ENCODE measurements at regions not wholly inside any gene's neighbourhood (a gene's known extent, or its start where the extent isn't known, plus 50 kb on each side); places are given as distances from the start of the nearest gene placed in this dataset.

- Histone ChIP-seq H3K4ac (replicated peaks; ENCODE audit: insufficient read length, low read depth, low read length) (no peak overlapping the region), H3K23ac (ENCODE audit: insufficient read length) (no peak overlapping the region), H2BK15ac (ENCODE audit: low read length) (no peak overlapping the region), H3K27me3 (replicated peaks in 1 of 4; ENCODE audit: control insufficient read depth in 3 of 4, extremely low read depth in 1 of 4, insufficient read depth in 3 of 4, low read length in 3 of 4) (no peaks in the 10 kb centered on the region), H3K4me1 (replicated peaks in 1 of 4; ENCODE audit: control insufficient read depth in 3 of 4, insufficient read depth in 4 of 4, low read length in 3 of 4) (no peaks in the 10 kb centered on the region), H2AK5ac (ENCODE audit: low read depth, low read length) (no peak overlapping the region), H4K91ac (replicated peaks; ENCODE audit: insufficient read length, low read length) (no peak overlapping the region), H3K79me1 (ENCODE audit: low read depth, low read length) (no peaks in the 10 kb centered on the region), H3K9me3 (ENCODE audit: insufficient read depth in 2 of 2, low read depth in 1 of 2, low read length in 1 of 2) (no peaks in the 10 kb centered on the region), H3K4me3 (ENCODE audit: extremely low read depth in 1 of 4, insufficient read depth in 2 of 4, low read depth in 3 of 4, low read length in 4 of 4) (no peak overlapping the region), H4K20me1 (replicated peaks in 1 of 2; ENCODE audit: control insufficient read depth in 1 of 2, insufficient read depth in 2 of 2, low read length in 2 of 2) (no peaks in the 10 kb centered on the region), H3K23me2 (ENCODE audit: low read depth, low read length) (no peaks in the 10 kb centered on the region), H3K56ac (replicated peaks; ENCODE audit: insufficient read length, low read depth, low read length) (no peak overlapping the region), H3K9ac (replicated peaks in 1 of 4; ENCODE audit: extremely low read depth in 1 of 4, low read depth in 3 of 4, low read length in 3 of 4) (no peak overlapping the region), H4K5ac (ENCODE audit: insufficient read length, low read depth, low read length) (no peak overlapping the region), H3K27ac (ENCODE audit: low read depth, low read length) (no peak overlapping the region), H3K79me2 (ENCODE audit: control insufficient read depth in 1 of 2, insufficient read depth in 2 of 2, low read length in 2 of 2) (no peaks in the 10 kb centered on the region), H3K14ac (ENCODE audit: insufficient read length) (no peak overlapping the region), H2BK5ac (ENCODE audit: low read depth, low read length) (no peak overlapping the region), H3K4me2 (ENCODE audit: insufficient read depth in 1 of 2, low read depth in 2 of 2, low read length in 2 of 2) (no peak overlapping the region), H2BK20ac (ENCODE audit: low read length) (no peak overlapping the region), H3K36me3 (ENCODE audit: control insufficient read depth in 2 of 4, insufficient read depth in 4 of 4, low read length in 3 of 4) (no peaks in the 10 kb centered on the region; a peak in 1 of 8 replicates), H2BK12ac (ENCODE audit: low read depth, low read length) (no peak overlapping the region), H3K18ac (ENCODE audit: extremely low read depth, low read length) (no peak overlapping the region), H2BK120ac (replicated peaks; ENCODE audit: low read depth, low read length) (no peak overlapping the region), H2AFZ (ENCODE audit: low read length) (no peak overlapping the region), H4K8ac (ENCODE audit: extremely low read depth, insufficient read depth, low read length) (no peak overlapping the region)
- TF ChIP-seq BCL11A (IDR thresholded peaks at IDR 0.05; ENCODE audit: low read depth in 2 of 2, low read length in 2 of 2) (no peak), CTBP2 (IDR thresholded peaks at IDR 0.05; ENCODE audit: borderline replicate concordance, insufficient read depth, insufficient read length, low read length) (no peak), RBBP5 (IDR thresholded peaks at IDR 0.05; ENCODE audit: borderline replicate concordance, low read depth, low read length) (no peak)
- WGBS, 2 experiments (ENCODE audit: extremely low coverage in 1 of 2, insufficient coverage in 1 of 2, insufficient read length in 1 of 2, insufficient replicate concordance in 2 of 2, low coverage in 1 of 2, low lambda C conversion rate in 2 of 2, missing lambda C conversion rate in 1 of 2), result 90% methylated on average over 3 of the region's 3 CpGs; no CpG with 5 or more reads in 1 of the 2 experiments
- ChIA-PET POLR2A (ENCODE audit: partially characterized antibody) (no interaction called here), CTCF (ENCODE audit: partially characterized antibody) (no interaction called here)
- FAIRE-seq (no peak), DNase-seq (ENCODE audit: low read depth in 1 of 2, low spot score in 2 of 2) (no peak)
These were observed 232.7 kb upstream of the NR3C2 start for GRCh38 chr4:148674876-148675275.

All from H1 (cell line).